ENCODE measurements at regions not wholly inside any gene's neighbourhood (a gene's known extent, or its start where the extent isn't known, plus 50 kb on each side); places are given as distances from the start of the nearest gene placed in this dataset.

GRCh38 chr13:78033509-78033908, 114.9 kb upstream of the EDNRB start:
- TF ChIP-seq EZH2 (IDR thresholded peaks at IDR 0.05; ENCODE audit: insufficient read depth, poor library complexity, severe bottlenecking) (no peak), EZH2phosphoT487 (IDR thresholded peaks at IDR 0.05; ENCODE audit: insufficient read depth, low read depth) (no peak)

Measured in GM23248 (cell line).